A549 (cell line): ENCODE measurements at regions not wholly inside any gene's neighbourhood (a gene's known extent, or its start where the extent isn't known, plus 50 kb on each side); places are given as distances from the start of the nearest gene placed in this dataset.

Experiments used
- BHLHE40 ChIP-seq: IDR thresholded peaks from 2 replicates; pipeline ENCODE4 v1.6.1; 2012; ENCODE audit warnings: low read depth, low read length, inconsistent platforms
- CEBPB ChIP-seq, 2 experiments: fragments of >200 bp in 1 of 2; sonication (Bioruptor Twin) in 1 of 2; formaldehyde crosslinking in 1 of 2; IDR thresholded peaks; 2 replicates each; pipeline ENCODE4 v1.6.1; 2012 to 2016
- EP300 ChIP-seq, 2 experiments: fragments of >200 bp; sonication (Bioruptor Twin); formaldehyde crosslinking; IDR thresholded peaks; 2 replicates in 1 of 2; 3 replicates in 1 of 2; pipeline ENCODE4 v1.6.1; 2016 to 2017
- HDAC2 ChIP-seq: fragments of 200-600 bp; sonication (generic); IDR thresholded peaks from 2 replicates; pipeline ENCODE4 v1.6.1; 2016
- MYC ChIP-seq: IDR thresholded peaks from 2 replicates; pipeline ENCODE4 v1.6.1; 2012; ENCODE audit warnings: mild to moderate bottlenecking, inconsistent platforms, low read length, improper control_type of control experiment, borderline replicate concordance
- RAD21 ChIP-seq, 2 experiments: fragments of >200 bp in 1 of 2; sonication (Bioruptor Twin) in 1 of 2; formaldehyde crosslinking in 1 of 2; IDR thresholded peaks in 1 of 2; conservative IDR thresholded peaks in 1 of 2; 2 replicates in 1 of 2; 3 replicates in 1 of 2; pipeline ENCODE4 v1.6.1; 2012 to 2018; ENCODE audit warnings: inconsistent platforms in 1 of 2
- SMC3 ChIP-seq: fragments of >200 bp; sonication (Bioruptor Twin); formaldehyde crosslinking; IDR thresholded peaks from 3 replicates; pipeline ENCODE4 v1.6.1; 2018; ENCODE audit warnings: inconsistent platforms
- TF ChIP-seq, protein P1 (sequence below): fragments of >200 bp; sonication (Bioruptor Twin); formaldehyde crosslinking; IDR thresholded peaks from 3 replicates; pipeline ENCODE4 v1.5.1; 2016
- TF ChIP-seq, protein P2 (sequence below): fragments of 200-600 bp; sonication (generic); IDR thresholded peaks from 2 replicates; pipeline ENCODE4 v1.6.1; 2016; ENCODE audit warnings: antibody characterized with exemption, mild to moderate bottlenecking, moderate library complexity

DNA sequence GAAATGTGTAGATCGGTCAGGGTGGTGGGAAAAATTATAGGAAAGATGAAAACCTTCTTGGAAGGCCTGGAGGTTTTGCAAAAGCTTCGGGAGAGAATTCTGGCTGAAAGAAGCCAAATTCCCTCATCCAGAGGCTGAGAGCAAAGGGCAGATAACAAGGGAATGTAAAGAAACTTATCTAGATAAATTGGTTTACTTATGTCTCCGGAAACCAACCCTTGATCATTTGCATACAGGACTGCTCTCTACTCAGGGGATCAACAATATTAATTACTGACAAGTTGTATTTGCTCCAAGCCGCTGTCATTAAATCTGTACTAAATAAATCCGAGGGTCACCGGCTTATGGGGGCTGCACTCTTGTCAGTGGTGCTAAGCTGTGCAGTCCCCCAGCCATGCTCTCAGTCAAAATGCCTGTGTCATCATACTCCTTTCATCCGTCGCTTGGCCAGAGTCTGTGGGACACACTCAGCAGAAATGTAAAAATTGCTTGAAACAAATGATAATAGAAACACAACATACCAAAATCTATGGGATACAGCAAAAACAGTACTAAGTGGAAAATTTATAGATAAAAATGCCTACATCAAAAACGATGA is 715.7 kb downstream of the KCTD8 start:
- no peak for TF ChIP-seq MYC
- TF ChIP-seq EP300 (IDR thresholded peaks at IDR 0.05), result no peak
- TF ChIP-seq, protein P1, sequence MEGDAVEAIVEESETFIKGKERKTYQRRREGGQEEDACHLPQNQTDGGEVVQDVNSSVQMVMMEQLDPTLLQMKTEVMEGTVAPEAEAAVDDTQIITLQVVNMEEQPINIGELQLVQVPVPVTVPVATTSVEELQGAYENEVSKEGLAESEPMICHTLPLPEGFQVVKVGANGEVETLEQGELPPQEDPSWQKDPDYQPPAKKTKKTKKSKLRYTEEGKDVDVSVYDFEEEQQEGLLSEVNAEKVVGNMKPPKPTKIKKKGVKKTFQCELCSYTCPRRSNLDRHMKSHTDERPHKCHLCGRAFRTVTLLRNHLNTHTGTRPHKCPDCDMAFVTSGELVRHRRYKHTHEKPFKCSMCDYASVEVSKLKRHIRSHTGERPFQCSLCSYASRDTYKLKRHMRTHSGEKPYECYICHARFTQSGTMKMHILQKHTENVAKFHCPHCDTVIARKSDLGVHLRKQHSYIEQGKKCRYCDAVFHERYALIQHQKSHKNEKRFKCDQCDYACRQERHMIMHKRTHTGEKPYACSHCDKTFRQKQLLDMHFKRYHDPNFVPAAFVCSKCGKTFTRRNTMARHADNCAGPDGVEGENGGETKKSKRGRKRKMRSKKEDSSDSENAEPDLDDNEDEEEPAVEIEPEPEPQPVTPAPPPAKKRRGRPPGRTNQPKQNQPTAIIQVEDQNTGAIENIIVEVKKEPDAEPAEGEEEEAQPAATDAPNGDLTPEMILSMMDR, result no peak
- TF ChIP-seq, protein P2, sequence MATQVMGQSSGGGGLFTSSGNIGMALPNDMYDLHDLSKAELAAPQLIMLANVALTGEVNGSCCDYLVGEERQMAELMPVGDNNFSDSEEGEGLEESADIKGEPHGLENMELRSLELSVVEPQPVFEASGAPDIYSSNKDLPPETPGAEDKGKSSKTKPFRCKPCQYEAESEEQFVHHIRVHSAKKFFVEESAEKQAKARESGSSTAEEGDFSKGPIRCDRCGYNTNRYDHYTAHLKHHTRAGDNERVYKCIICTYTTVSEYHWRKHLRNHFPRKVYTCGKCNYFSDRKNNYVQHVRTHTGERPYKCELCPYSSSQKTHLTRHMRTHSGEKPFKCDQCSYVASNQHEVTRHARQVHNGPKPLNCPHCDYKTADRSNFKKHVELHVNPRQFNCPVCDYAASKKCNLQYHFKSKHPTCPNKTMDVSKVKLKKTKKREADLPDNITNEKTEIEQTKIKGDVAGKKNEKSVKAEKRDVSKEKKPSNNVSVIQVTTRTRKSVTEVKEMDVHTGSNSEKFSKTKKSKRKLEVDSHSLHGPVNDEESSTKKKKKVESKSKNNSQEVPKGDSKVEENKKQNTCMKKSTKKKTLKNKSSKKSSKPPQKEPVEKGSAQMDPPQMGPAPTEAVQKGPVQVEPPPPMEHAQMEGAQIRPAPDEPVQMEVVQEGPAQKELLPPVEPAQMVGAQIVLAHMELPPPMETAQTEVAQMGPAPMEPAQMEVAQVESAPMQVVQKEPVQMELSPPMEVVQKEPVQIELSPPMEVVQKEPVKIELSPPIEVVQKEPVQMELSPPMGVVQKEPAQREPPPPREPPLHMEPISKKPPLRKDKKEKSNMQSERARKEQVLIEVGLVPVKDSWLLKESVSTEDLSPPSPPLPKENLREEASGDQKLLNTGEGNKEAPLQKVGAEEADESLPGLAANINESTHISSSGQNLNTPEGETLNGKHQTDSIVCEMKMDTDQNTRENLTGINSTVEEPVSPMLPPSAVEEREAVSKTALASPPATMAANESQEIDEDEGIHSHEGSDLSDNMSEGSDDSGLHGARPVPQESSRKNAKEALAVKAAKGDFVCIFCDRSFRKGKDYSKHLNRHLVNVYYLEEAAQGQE, result no peak
- TF ChIP-seq HDAC2, result no peak
- TF ChIP-seq RAD21 (conservative IDR thresholded peaks at IDR 0.05 in 1 of 2, IDR thresholded peaks at IDR 0.05 in 1 of 2), result no peak
- TF ChIP-seq SMC3, result no peak
- no peak for TF ChIP-seq BHLHE40
- no peak for TF ChIP-seq CEBPB (IDR thresholded peaks at IDR 0.05)
